SK-MEL-5 (cell line): ENCODE measurements at regions not wholly inside any gene's neighbourhood (a gene's known extent, or its start where the extent isn't known, plus 50 kb on each side); places are given as distances from the start of the nearest gene placed in this dataset.
"Not testable (repeated sequence)": the region's sequence is repeated elsewhere in the genome, so short reads cannot be mapped to it uniquely, and the experiment has no call there.

Experiments
- DNase-seq: peaks from one replicate; pipeline ENCODE4 v3.0.0-alpha.2; 2016; ENCODE audit warnings: low read depth, low spot score
- in situ Hi-C: cut with HindIII; loops from 2 replicates; pipeline ENCODE4 v1.10.0; 2016; ENCODE audit warnings: low sequenced_read_pairs, high pct_unique_total_duplicates, low pct_unique_long_range_greater_than_20kb

DNA sequence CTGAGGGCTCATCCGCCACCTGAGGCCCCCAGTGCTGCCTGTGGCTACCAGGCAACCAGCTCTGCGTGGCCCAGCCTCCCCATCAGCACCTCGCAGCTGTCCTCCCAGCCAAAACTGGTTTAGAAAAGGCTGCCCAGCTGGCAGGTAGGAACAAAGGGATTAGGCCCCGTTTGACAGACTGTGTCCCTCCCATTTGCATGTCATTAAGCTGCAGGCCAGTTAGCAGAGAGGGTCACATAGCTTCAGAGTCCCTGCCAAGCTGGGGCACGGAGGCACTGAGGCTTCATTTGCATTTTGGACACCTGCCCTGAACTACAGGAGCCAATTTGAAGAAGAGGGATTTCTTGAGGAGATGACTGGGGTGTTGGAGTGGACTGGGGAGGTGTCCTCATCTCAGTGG is 177.9 kb downstream of the TLE3 start:
- in situ Hi-C loops: no loop called here
- no peak for DNase-seq

- in situ Hi-C loops: no loop called here
- no peak for DNase-seq
Observed at GRCh38 chr15:69920221-69920620, 177.5 kb downstream of the TLE3 start.

GRCh38 chr15:69921626-69922619 is 175.8 kb downstream of the TLE3 start:
- no peak for DNase-seq
- in situ Hi-C loops: no loop called here

GRCh38 chr15:69924531-69924930 is 173.2 kb downstream of the TLE3 start:
- no peak for DNase-seq
- in situ Hi-C loops: no loop called here

GRCh38 chr15:69926006-69926405 is 171.7 kb downstream of the TLE3 start:
- in situ Hi-C loops: no loop called here
- no peak for DNase-seq

DNA sequence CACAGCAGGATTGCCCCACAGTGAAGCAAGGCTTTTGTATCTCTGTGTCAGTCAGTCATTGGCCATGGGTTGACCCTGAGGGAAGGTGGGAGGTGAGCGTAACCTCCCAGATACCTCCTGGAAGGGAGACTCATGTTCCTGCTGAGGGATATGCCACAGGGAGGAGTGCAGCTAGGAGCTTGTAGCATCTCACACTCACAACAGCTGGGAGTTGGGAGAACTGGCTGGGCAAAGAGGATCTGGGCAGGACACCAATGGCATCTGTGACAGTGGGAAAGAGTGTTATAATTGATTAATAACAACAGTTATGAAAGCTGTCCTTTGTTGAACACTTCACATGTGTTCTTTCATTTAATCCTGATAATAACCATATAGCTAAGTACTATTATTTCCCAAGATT is 171.0 kb downstream of the TLE3 start:
- in situ Hi-C loops: no loop called here
- no peak for DNase-seq

DNA sequence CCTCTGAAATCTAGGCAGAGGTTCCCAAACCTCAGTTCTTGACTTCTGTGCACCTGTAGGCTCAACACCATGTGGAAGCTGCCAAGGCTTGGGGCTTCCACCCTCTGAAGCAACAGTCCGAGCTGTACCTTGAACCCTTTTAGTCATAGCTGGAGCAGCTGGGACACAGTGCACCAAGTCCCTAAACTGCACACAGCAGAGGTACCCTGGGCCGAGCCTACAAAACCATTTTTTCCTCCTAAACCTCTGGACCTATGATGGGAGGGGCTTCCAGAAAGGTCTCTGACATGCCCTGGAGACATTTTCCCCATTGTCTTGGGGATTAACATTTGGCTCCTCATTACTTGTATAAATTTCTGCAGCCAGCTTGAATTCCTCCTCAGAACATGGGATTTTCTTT is 168.8 kb downstream of the TLE3 start:
- DNase-seq, in situ Hi-C loops: not testable (repeated sequence)

DNA sequence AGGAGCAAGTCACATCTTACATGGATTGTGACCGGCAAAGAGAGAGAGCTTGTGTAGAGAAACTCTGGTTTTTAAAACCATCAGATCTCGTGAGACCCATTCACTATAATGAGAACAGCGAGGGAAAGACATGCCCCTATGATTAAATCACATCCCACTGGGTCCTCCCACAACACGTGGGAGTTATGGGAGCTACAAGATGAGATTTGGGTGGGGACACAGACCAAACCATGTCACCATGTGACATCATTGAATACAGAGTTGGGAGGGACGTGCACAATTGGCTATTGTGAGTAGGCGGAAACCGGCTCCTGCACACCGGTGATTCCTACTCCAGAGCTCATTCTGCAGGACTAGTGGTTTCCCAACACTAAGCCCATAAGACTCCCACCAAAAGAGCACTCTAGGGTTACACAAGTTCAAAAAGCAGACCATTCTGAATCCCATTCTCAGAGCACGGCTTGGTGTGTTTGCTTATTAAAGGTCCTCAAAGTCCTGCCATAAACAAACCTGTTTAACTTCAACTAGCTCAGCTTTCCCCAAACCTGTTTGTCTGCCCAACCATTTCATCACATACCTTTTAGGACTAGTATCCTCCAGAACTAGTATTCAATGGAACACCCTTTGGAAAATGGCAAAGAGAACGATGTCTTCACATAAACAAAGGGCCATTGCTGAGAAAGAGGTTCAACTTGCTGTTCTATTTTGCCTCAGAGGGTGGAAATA is 167.6 kb downstream of the TLE3 start:
- no peak for DNase-seq
- in situ Hi-C loops: no loop called here

- no peak for DNase-seq
- in situ Hi-C loops: no loop called here
Observed at GRCh38 chr15:69930754-69931153, 167.0 kb downstream of the TLE3 start.

GRCh38 chr15:69931156-69931555 is 166.6 kb downstream of the TLE3 start:
- in situ Hi-C loops: no loop called here
- DNase-seq: no peak

DNA sequence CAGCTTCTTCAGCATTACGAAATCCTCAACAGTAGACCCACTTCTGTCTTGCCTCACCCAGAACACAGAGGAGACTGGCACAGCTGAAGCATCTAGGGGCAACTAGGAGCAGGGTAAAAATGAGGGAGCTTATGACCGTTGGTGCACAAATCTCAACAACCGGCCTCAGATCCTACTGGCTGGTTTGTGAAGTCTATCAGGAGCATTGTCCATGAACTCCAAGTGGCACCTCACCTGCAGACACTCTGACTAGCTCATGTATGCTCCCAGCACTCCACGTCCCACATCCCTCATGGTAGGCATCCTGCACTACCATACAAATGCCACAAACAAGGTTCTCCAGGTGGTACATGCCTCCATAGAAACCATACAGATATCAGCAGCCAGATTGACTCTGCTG is 163.1 kb downstream of the TLE3 start:
- in situ Hi-C loops: no loop called here
- DNase-seq: no peak

DNA sequence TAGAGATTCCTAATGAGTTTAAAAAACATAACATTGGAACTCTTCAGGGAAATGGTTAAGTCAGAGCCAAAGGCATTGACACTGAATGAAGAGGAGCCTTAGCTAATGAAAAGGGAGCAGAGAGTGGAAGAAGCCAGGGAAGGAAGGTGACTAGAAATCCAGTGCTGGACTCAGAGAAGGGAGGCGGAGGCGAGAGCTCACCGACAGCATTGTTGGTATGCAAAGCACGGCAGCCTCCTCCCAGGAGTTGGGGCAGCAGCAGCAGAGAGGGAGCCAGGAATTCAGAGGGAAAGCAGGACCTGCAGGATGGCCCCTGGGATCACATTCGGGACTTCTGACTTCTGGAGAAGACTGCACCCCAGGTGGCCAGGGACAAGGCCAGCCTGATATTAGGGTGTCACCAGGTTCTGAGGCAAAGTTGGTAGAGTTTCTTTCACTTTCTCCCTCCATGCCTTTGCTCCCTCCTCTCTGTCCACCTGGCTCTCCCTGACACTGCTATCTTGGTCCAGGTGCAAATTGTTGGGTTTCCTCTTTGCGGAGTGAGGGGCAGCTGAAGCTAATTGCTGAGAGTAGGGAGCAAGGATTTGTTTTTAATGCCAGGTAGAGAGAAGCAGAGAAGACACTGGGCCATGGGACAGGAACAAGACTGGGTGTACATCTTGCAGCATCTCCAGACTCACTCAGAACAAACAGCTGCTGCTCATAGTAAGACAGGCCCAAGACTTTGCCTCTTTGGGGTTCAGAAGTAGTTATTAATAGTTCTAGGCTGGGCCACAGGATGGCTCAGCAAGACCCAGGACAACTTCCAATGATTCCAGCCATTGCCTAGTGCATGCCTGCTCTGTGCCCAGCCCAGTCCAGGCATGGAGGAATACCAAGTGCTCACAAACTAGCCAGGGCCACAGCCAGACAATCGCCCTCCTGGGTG is 157.9 kb downstream of the TLE3 start:
- in situ Hi-C loops: no loop called here

GRCh38 chr15:69940441-69941300 is 157.0 kb downstream of the TLE3 start:
- no peak for DNase-seq
- in situ Hi-C loops: no loop called here

More for the DNA sequence above, 157.9 kb downstream of the TLE3 start:
- no peak for DNase-seq

GRCh38 chr15:69941301-69941605 is 156.5 kb downstream of the TLE3 start:
- DNase-seq: no peak
- in situ Hi-C loops: no loop called here

- no peak for DNase-seq
- in situ Hi-C loops: no loop called here
Observed at GRCh38 chr15:69941706-69942495, 155.8 kb downstream of the TLE3 start.

- in situ Hi-C loops: no loop called here
- no peak for DNase-seq
Observed at GRCh38 chr15:69943637-69944036, 154.1 kb downstream of the TLE3 start.
